Mucosa of descending colon (tissue), 3 donors: ENCODE measurements at regions not wholly inside any gene's neighbourhood (a gene's known extent, or its start where the extent isn't known, plus 50 kb on each side); places are given as distances from the start of the nearest gene placed in this dataset.

Experiments
- ATAC-seq: fragments of 200-7000 bp; cut with Tn5 transposase; one replicate; pipeline ENCODE4 v1.9.1; 2020; ENCODE audit warnings: mild to moderate bottlenecking, moderate library complexity
- DNase-seq, 3 donors: peaks; one replicate each; pipeline ENCODE4 v3.0.0-alpha.2; 2020
- H3K36me3 ChIP-seq: fragments of 200-600 bp; one replicate; pipeline ENCODE4 v1.8.0; 2021; ENCODE audit warnings: low read depth, mild to moderate bottlenecking
- H3K4me1 ChIP-seq: fragments of 200-600 bp; one replicate; pipeline ENCODE4 v1.8.0; 2021; ENCODE audit warnings: low read depth, mild to moderate bottlenecking
- H3K4me3 ChIP-seq: fragments of 200-600 bp; one replicate; pipeline ENCODE4 v1.8.0; 2021; ENCODE audit warnings: mild to moderate bottlenecking
- H3K9me3 ChIP-seq: fragments of 200-600 bp; one replicate; pipeline ENCODE4 v1.8.0; 2021; ENCODE audit warnings: mild to moderate bottlenecking
- CTCF ChIP-seq: fragments of 200-600 bp; IDR thresholded peaks from one replicate; pipeline ENCODE4 v1.8.0; 2022; ENCODE audit warnings: antibody characterized with exemption, mild to moderate bottlenecking
- intact Hi-C, 2 donors: fragments of 100-400 bp; cut with DNase I in 1 of 2; cut with micrococcal nuclease in 1 of 2; formaldehyde crosslinking; loops; one replicate each; pipeline versions ENCODE4 v1.11.0 to v1.11.1; 2022; cut with DNase I, micrococcal nuclease
- donor health status: DM: no; HTN: no; CAD: no; lungs with moderate emphysema.
- donor health status: DM: no; HTN: no; CAD: no.
- donor health status: DM: no; HTN: yes; CAD: no.

DNA sequence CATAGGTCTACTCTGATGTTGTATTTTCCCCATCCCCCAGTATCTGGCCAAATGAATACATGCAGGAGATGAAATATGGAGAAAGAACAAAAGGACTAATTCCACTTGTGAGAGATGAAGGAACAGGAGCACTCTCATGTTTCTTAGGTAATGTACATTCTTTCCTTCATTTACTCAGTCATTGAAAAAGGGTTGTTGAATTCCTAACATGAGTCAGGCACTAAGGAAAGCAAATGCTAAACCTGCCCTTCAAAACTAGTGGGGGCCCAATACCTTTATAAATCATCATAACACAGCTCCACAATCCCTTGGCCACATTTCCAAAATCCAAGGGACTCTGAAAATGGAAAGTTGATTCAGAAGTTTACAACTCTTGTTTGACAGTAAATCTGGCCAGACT is 94.3 kb downstream of the DIRAS3 start:
- no peaks in the 10 kb centered on the region for H3K4me1 ChIP-seq
- intact Hi-C loops = no loop called here
- no peak for TF ChIP-seq CTCF
- ATAC-seq (no peak), DNase-seq (no peak)
- H3K36me3 ChIP-seq = no peaks in the 10 kb centered on the region
- no peaks in the 10 kb centered on the region for H3K9me3 ChIP-seq
- H3K4me3 ChIP-seq = no peak overlapping the region

GRCh38 chr1:67955591-67955990 is 94.8 kb downstream of the DIRAS3 start:
- H3K4me3 ChIP-seq = no peak overlapping the region
- no peaks in the 10 kb centered on the region for H3K9me3 ChIP-seq
- TF ChIP-seq CTCF = no peak
- ATAC-seq (no peak), DNase-seq (no peak)
- intact Hi-C loops = no loop called here
- H3K4me1 ChIP-seq = no peaks in the 10 kb centered on the region
- no peaks in the 10 kb centered on the region for H3K36me3 ChIP-seq

- intact Hi-C loops = no loop called here
- ATAC-seq = no peak
These were observed 97.1 kb downstream of the DIRAS3 start for GRCh38 chr1:67953301-67953700.

GRCh38 chr1:67952071-67952470 is 98.4 kb downstream of the DIRAS3 start:
- Histone ChIP-seq H3K4me3 (no peak overlapping the region), H3K4me1 (no peaks in the 10 kb centered on the region), H3K36me3 (no peaks in the 10 kb centered on the region), H3K9me3 (no peaks in the 10 kb centered on the region)
- no peak for TF ChIP-seq CTCF
- no peak for DNase-seq
- intact Hi-C loops = no loop called here
- no peak for ATAC-seq

More at GRCh38 chr1:67953301-67953700, 97.1 kb downstream of the DIRAS3 start:
- TF ChIP-seq CTCF = no peak
- Histone ChIP-seq H3K4me1 (no peaks in the 10 kb centered on the region), H3K9me3 (no peaks in the 10 kb centered on the region), H3K36me3 (no peaks in the 10 kb centered on the region), H3K4me3 (no peak overlapping the region)
- no peak for DNase-seq

DNA sequence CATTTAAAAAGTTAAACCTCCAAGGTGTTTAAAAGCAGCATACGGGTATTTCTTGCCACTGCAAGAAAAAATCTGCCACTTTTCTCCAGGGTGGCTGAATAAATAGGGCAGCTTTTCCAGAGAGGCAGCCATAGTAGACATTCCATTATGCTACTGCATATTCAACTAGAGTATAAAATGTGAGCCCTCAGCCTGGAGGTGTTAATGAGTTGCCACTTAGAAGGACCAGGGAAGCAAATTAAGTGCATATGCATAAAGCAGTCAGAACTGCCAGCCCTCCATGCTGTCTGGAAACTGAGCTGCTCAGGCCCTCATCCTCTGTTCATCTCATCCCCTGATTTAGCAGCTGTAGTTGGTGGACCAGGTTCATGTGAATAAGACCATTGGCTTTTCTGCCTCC is 99.4 kb downstream of the DIRAS3 start:
- no peak for TF ChIP-seq CTCF
- intact Hi-C loops = no loop called here
- no peaks in the 10 kb centered on the region for H3K4me1 ChIP-seq
- ATAC-seq (no peak), DNase-seq (no peak)
- no peaks in the 10 kb centered on the region for H3K36me3 ChIP-seq
- no peaks in the 10 kb centered on the region for H3K9me3 ChIP-seq
- no peak overlapping the region for H3K4me3 ChIP-seq
